ENCODE measurements at regions not wholly inside any gene's neighbourhood (a gene's known extent, or its start where the extent isn't known, plus 50 kb on each side); places are given as distances from the start of the nearest gene placed in this dataset.

DNA sequence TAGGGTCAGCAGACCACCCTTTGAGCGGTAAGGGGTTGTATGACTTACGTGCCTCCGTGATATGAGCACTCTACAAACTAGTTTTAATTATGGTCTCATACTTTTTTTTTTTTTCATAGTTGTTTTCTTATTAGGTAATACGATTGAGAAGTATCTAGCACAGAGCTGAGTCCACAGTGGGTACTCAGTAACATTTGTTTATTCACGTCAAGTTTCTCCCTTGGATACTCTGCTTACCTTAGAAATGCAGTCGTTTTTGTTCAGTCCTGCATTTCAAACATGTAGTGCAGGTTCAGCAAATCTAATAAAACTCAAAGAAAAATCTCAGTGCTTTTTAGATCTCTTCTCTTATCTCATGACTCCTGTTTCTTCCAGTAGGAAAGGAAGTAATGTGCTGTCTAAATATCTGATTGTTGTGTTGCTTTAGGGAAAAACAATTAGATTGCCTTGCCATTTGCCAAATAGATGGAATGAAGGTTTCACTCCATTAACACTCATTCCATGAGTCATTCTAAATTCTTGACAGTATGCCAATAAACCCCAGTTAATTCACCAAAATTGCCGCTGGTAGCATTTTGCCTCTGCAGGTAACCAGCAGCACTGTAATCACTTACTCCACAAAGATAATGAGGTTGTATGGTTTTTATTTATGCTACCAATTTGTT, 118.9 kb downstream of the PTCSC3 start:
- peaks cover 0 to 4% (median 0%) of the 10 kb centered on the region in 12 donors for H3K4me1 ChIP-seq
- H3K27ac ChIP-seq = no peak overlapping the region
- intact Hi-C loops (cut with DNase I) = no loop called here
- H3K4me3 ChIP-seq = no peak overlapping the region
- ATAC-seq (no peak), DNase-seq (no peak)
- no peaks in the 10 kb centered on the region for H3K36me3 ChIP-seq
- WGBS, 4 donors = 65 to 74% (median 69%) methylated on average over 7 of the region's 7 CpGs
- no peaks in the 10 kb centered on the region for H3K27me3 ChIP-seq
- TF ChIP-seq, protein P1, sequence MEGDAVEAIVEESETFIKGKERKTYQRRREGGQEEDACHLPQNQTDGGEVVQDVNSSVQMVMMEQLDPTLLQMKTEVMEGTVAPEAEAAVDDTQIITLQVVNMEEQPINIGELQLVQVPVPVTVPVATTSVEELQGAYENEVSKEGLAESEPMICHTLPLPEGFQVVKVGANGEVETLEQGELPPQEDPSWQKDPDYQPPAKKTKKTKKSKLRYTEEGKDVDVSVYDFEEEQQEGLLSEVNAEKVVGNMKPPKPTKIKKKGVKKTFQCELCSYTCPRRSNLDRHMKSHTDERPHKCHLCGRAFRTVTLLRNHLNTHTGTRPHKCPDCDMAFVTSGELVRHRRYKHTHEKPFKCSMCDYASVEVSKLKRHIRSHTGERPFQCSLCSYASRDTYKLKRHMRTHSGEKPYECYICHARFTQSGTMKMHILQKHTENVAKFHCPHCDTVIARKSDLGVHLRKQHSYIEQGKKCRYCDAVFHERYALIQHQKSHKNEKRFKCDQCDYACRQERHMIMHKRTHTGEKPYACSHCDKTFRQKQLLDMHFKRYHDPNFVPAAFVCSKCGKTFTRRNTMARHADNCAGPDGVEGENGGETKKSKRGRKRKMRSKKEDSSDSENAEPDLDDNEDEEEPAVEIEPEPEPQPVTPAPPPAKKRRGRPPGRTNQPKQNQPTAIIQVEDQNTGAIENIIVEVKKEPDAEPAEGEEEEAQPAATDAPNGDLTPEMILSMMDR (IDR thresholded peaks at IDR 0.05) = no peak
- no peak for TF ChIP-seq POLR2A (IDR thresholded peaks at IDR 0.05)
- no peaks in the 10 kb centered on the region for H3K9me3 ChIP-seq

DNA sequence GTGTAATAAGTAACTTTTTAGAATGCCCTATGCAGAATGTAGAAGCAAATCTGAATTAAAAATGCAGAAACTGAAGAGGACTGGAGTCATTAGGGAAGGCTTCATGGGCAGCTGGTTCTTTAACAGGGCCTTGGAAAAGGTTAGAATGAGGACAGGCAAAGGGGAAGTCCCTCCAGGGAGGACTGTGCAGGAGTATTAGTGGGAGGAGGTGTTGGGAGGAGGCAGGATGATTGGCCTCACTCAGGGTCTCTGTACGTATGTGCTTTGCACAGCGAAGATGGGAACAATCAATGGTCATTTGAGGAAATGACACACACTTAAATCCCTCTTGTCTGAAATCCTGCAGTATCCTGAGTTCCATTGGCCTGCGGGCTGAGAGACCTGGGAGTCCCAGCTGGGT, 119.7 kb downstream of the PTCSC3 start:
- no peaks in the 10 kb centered on the region for H3K36me3 ChIP-seq
- no peaks in the 10 kb centered on the region for H3K27me3 ChIP-seq
- intact Hi-C loops (cut with DNase I) = no loop called here
- TF ChIP-seq, protein P1 (IDR thresholded peaks at IDR 0.05) = no peak
- no peak for TF ChIP-seq POLR2A (IDR thresholded peaks at IDR 0.05)
- peaks cover 0 to 4% (median 0%) of the 10 kb centered on the region in 12 donors for H3K4me1 ChIP-seq
- H3K9me3 ChIP-seq = no peaks in the 10 kb centered on the region
- no peak for ATAC-seq
- DNase-seq = no peak
- H3K27ac ChIP-seq = no peak overlapping the region
- no peak overlapping the region for H3K4me3 ChIP-seq
- 65 to 69% (median 68%) methylated on average over 3 of the region's 3 CpGs for WGBS, 4 donors

DNA sequence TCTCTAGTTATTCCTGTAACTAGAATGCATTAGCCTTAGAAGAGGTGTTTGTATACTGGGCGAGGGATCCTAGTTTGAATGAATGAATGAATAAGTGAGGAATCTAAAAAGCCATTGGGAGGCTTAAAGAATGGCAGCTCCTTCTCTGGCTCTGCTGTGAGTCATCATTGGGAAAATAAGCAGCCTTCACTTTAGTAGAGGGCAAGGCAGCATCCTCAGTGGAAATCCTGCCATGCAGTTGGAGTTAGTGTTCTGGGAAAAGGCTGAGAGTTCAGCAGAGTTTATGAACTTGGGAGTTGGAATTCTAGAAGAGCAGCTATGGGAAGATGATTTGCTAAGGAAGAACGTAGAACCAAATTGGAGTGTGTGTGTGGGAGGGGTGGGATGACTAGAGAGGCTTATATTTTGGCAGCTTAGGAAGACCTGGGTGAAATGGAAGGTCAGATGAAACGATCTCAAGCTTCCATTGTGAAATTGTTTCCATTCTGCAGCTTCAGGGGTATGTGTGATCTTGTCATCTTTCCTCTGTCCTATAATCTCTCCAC, 120.8 kb downstream of the PTCSC3 start:
- WGBS, 4 donors = 41 to 64% (median 54%) methylated on average over 3 of the region's 3 CpGs
- Histone ChIP-seq H3K36me3 (no peaks in the 10 kb centered on the region), H3K27ac (no peak overlapping the region)

DNA sequence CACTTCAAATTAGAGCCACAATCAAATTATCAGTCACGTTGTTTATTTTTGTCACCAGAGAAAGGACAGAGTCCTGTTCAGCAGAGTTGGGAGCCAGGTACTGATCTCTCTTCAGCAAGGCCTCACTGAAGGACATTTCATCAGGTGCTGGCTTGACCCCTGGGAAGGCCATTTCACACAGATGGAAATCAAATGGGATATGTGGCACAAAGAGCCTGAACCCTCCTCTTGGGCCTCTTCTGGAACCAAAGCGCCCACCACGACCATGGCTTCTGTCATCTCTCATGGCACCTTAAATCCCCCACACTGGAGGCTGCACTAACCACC, 121.5 kb downstream of the PTCSC3 start:
- ATAC-seq (no peak), DNase-seq (no peak)
- peaks cover 0 to 4% (median 0%) of the 10 kb centered on the region in 12 donors for H3K4me1 ChIP-seq
- H3K27ac ChIP-seq = no peak overlapping the region
- H3K4me3 ChIP-seq = no peak overlapping the region
- H3K36me3 ChIP-seq = no peaks in the 10 kb centered on the region
- no peak for TF ChIP-seq POLR2A (IDR thresholded peaks at IDR 0.05)
- TF ChIP-seq, protein P1 (IDR thresholded peaks at IDR 0.05) = no peak
- 60 to 81% (median 69%) methylated on average over 3 of the region's 3 CpGs for WGBS, 4 donors
- no peaks in the 10 kb centered on the region for H3K9me3 ChIP-seq
- intact Hi-C loops (cut with DNase I) = no loop called here
- no peaks in the 10 kb centered on the region for H3K27me3 ChIP-seq

More for the DNA sequence above, 120.8 kb downstream of the PTCSC3 start:
- intact Hi-C loops (cut with DNase I) = no loop called here
- Histone ChIP-seq H3K9me3 (no peaks in the 10 kb centered on the region), H3K27me3 (no peaks in the 10 kb centered on the region), H3K4me3 (no peak overlapping the region), H3K4me1 (peaks cover 0 to 4% (median 0%) of the 10 kb centered on the region in 12 donors)
- TF ChIP-seq POLR2A (IDR thresholded peaks at IDR 0.05) = no peak
- TF ChIP-seq, protein P1 (IDR thresholded peaks at IDR 0.05) = no peak
- no peak for ATAC-seq
- no peak for DNase-seq

Measured in heart left ventricle (tissue), 16 donors.